Smooth muscle cell (in vitro differentiated cells): ENCODE measurements at regions not wholly inside any gene's neighbourhood (a gene's known extent, or its start where the extent isn't known, plus 50 kb on each side); places are given as distances from the start of the nearest gene placed in this dataset.
"Not testable (repeated sequence)": the region's sequence is repeated elsewhere in the genome, so short reads cannot be mapped to it uniquely, and the experiment has no call there.

Experiments used
- DNase-seq: peaks from one replicate; lab custom pipeline; 2025; ENCODE audit not compliant: unreplicated experiment; lab: John Stamatoyannopoulos, UW
- H2AFZ ChIP-seq: fragments of 200-600 bp; sonication (generic); 2 replicates; pipeline ENCODE4 v1.6.0; 2016; ENCODE audit warnings: antibody characterized with exemption, low read depth, mild to moderate bottlenecking
- H3F3A ChIP-seq: fragments of 200-600 bp; sonication (generic); 2 replicates; pipeline ENCODE4 v1.6.0; 2017; ENCODE audit warnings: antibody characterized with exemption, low read depth
- H3K27ac ChIP-seq: fragments of 200-600 bp; sonication (generic); 2 replicates; pipeline ENCODE4 v1.5.1; 2016; ENCODE audit warnings: low read depth, mild to moderate bottlenecking
- H3K27me3 ChIP-seq: fragments of 200-600 bp; sonication (generic); 2 replicates; pipeline ENCODE4 v1.6.1; 2016; ENCODE audit warnings: low read depth, mild to moderate bottlenecking
- H3K36me3 ChIP-seq: fragments of 200-600 bp; sonication (generic); 2 replicates; pipeline ENCODE4 v1.5.1; 2016; ENCODE audit warnings: low read depth
- H3K4me1 ChIP-seq: fragments of 200-600 bp; sonication (generic); 2 replicates; pipeline ENCODE4 v1.5.1; 2016; ENCODE audit warnings: low read depth
- H3K4me2 ChIP-seq: fragments of 200-600 bp; sonication (generic); 2 replicates; pipeline ENCODE4 v1.6.0; 2016; ENCODE audit warnings: mild to moderate bottlenecking
- H3K4me3 ChIP-seq: fragments of 200-600 bp; sonication (generic); 2 replicates; pipeline ENCODE4 v1.5.1; 2016; ENCODE audit warnings: mild to moderate bottlenecking
- H3K79me2 ChIP-seq: fragments of 200-600 bp; sonication (generic); 2 replicates; pipeline ENCODE4 v1.6.0; 2016; ENCODE audit warnings: low read depth, mild to moderate bottlenecking
- H3K9ac ChIP-seq: fragments of 200-600 bp; sonication (generic); 2 replicates; pipeline ENCODE4 v1.6.0; 2016; ENCODE audit warnings: low read depth
- H3K9me3 ChIP-seq: fragments of 200-600 bp; sonication (generic); replicated peaks from 2 replicates; pipeline ENCODE4 v1.5.1; 2016; ENCODE audit warnings: low read depth
- H4K20me1 ChIP-seq: fragments of 200-600 bp; sonication (generic); 2 replicates; pipeline ENCODE4 v1.6.0; 2016; ENCODE audit warnings: low read depth
- CTCF ChIP-seq: fragments of 200-600 bp; sonication (generic); IDR thresholded peaks from 2 replicates; pipeline ENCODE4 v1.5.1; 2017; ENCODE audit warnings: borderline replicate concordance, mild to moderate bottlenecking, antibody characterized with exemption; ENCODE audit not compliant: insufficient read depth, poor library complexity, severe bottlenecking
- WGBS: methylation state at CpG from one replicate; pipeline ENCODE4 v1.1.7; 2016; ENCODE audit warnings: low lambda C conversion rate; 5-methylcytosine and 5-hydroxymethylcytosine counted together

GRCh38 chr12:67716817-67717216 is 68.3 kb downstream of the DYRK2 start:
- 44% methylated on average over 1 of the region's 1 CpG for WGBS
- no peak for DNase-seq

GRCh38 chr12:67719303-67719702 is 70.8 kb downstream of the DYRK2 start:
- WGBS, result 94% methylated on average over 13 of the region's 30 CpGs
- not testable (repeated sequence) for H3K4me2 ChIP-seq

More at GRCh38 chr12:67716817-67717216, 68.3 kb downstream of the DYRK2 start:
- Histone ChIP-seq H3K4me1 (no peaks in the 10 kb centered on the region), H2AFZ (no peak overlapping the region), H3K4me3 (no peak overlapping the region), H3K4me2 (peak overlapping the region; percentile 1), H3K27ac (no peak overlapping the region), H3K9ac (no peak overlapping the region), H3F3A (peaks cover 8% of the 10 kb centered on the region), H3K79me2 (no peaks in the 10 kb centered on the region), H3K9me3 (no peaks in the 10 kb centered on the region), H4K20me1 (no peaks in the 10 kb centered on the region), H3K36me3 (no peaks in the 10 kb centered on the region), H3K27me3 (no peaks in the 10 kb centered on the region)
- no peak for TF ChIP-seq CTCF

GRCh38 chr12:67720351-67720856 is 71.9 kb downstream of the DYRK2 start:
- peak overlapping the region; percentile 63 for H3K9ac ChIP-seq
- H3K36me3 ChIP-seq, result no peaks in the 10 kb centered on the region
- H3K9me3 ChIP-seq, result no peaks in the 10 kb centered on the region
- H4K20me1 ChIP-seq, result no peaks in the 10 kb centered on the region
- no peaks in the 10 kb centered on the region for H3K79me2 ChIP-seq
- H3K4me3 ChIP-seq, result no peak overlapping the region
- peak overlapping the region; percentile 91 for H3K27ac ChIP-seq
- DNase-seq, result peak; percentile 9
- peaks cover 8% of the 10 kb centered on the region for H3F3A ChIP-seq
- no peak overlapping the region for H3K4me2 ChIP-seq
- no peak overlapping the region for H2AFZ ChIP-seq
- 15% methylated on average over 3 of the region's 3 CpGs for WGBS
- H3K27me3 ChIP-seq, result no peaks in the 10 kb centered on the region
- no peak for TF ChIP-seq CTCF
- no peaks in the 10 kb centered on the region for H3K4me1 ChIP-seq

More at GRCh38 chr12:67719303-67719702, 70.8 kb downstream of the DYRK2 start:
- H3K36me3 ChIP-seq, DNase-seq, H3K9ac ChIP-seq, H3K79me2 ChIP-seq, H4K20me1 ChIP-seq, H2AFZ ChIP-seq, H3K27me3 ChIP-seq, H3K9me3 ChIP-seq, H3K4me3 ChIP-seq, H3F3A ChIP-seq, H3K4me1 ChIP-seq: not testable (repeated sequence)
- peak overlapping the region; percentile 91 for H3K27ac ChIP-seq

- no peak overlapping the region for H3K4me3 ChIP-seq
- H3K4me2 ChIP-seq, result peak overlapping the region; percentile 60
- no peaks in the 10 kb centered on the region for H3K9me3 ChIP-seq
- no peak overlapping the region for H2AFZ ChIP-seq
- peaks cover 8% of the 10 kb centered on the region for H3F3A ChIP-seq
- DNase-seq, result no peak
- H3K4me1 ChIP-seq, result no peaks in the 10 kb centered on the region
- TF ChIP-seq CTCF, result no peak
- H3K9ac ChIP-seq, result peak overlapping the region; percentile 63
- 55% methylated on average over 4 of the region's 4 CpGs for WGBS
- peak overlapping the region; percentile 91 for H3K27ac ChIP-seq
- no peaks in the 10 kb centered on the region for H3K36me3 ChIP-seq
- no peaks in the 10 kb centered on the region for H4K20me1 ChIP-seq
- H3K27me3 ChIP-seq, result no peaks in the 10 kb centered on the region
- no peaks in the 10 kb centered on the region for H3K79me2 ChIP-seq
Measured at GRCh38 chr12:67721248-67721647, 72.7 kb downstream of the DYRK2 start.
